Naive B cell (primary cell): ENCODE measurements at regions not wholly inside any gene's neighbourhood (a gene's known extent, or its start where the extent isn't known, plus 50 kb on each side); places are given as distances from the start of the nearest gene placed in this dataset.

Experiments used
- ATAC-seq, 2 donors: fragments of 150-1000 bp; cut with Tn5 transposase; 2 replicates each; pipeline ENCODE4 v1.10.0; 2021; ENCODE audit warnings: low read depth in 2 of 2, mild to moderate bottlenecking in 2 of 2, moderate library complexity in 2 of 2
- DNase-seq: peaks from one replicate; pipeline ENCODE4 v3.0.0; 2022
- H3K27ac Mint-ChIP-seq, 6 donors: one replicate each; pipeline ENCODE4 v1.8.0; 2020 to 2022; ENCODE audit warnings: mild to moderate bottlenecking in 6 of 6, mixed read lengths in 6 of 6, moderate library complexity in 5 of 6, inconsistent platforms in 2 of 6
- H3K27me3 Mint-ChIP-seq, 3 donors: one replicate each; pipeline ENCODE4 v1.8.0; 2021 to 2022; ENCODE audit warnings: mixed read lengths in 3 of 3, mild to moderate bottlenecking in 1 of 3
- H3K36me3 Mint-ChIP-seq, 2 donors: one replicate each; pipeline ENCODE4 v1.8.0; 2020 to 2022; ENCODE audit warnings: mixed read lengths in 2 of 2, inconsistent platforms in 1 of 2, mild to moderate bottlenecking in 1 of 2
- H3K4me1 Mint-ChIP-seq, 3 donors: one replicate each; pipeline ENCODE4 v1.8.0; 2020 to 2022; ENCODE audit warnings: mixed read lengths in 3 of 3, inconsistent platforms in 1 of 3, mild to moderate bottlenecking in 1 of 3, moderate library complexity in 1 of 3
- H3K4me3 Mint-ChIP-seq, 8 donors: one replicate each; pipeline ENCODE4 v1.8.0; 2020 to 2022; ENCODE audit warnings: mild to moderate bottlenecking in 8 of 8, mixed read lengths in 8 of 8, moderate library complexity in 8 of 8, inconsistent platforms in 2 of 8
- H3K9me3 Mint-ChIP-seq, 7 donors: one replicate each; pipeline ENCODE4 v1.8.0; 2020 to 2022; ENCODE audit warnings: mixed read lengths in 7 of 7, mild to moderate bottlenecking in 5 of 7, inconsistent platforms in 2 of 7, moderate library complexity in 1 of 7

DNA sequence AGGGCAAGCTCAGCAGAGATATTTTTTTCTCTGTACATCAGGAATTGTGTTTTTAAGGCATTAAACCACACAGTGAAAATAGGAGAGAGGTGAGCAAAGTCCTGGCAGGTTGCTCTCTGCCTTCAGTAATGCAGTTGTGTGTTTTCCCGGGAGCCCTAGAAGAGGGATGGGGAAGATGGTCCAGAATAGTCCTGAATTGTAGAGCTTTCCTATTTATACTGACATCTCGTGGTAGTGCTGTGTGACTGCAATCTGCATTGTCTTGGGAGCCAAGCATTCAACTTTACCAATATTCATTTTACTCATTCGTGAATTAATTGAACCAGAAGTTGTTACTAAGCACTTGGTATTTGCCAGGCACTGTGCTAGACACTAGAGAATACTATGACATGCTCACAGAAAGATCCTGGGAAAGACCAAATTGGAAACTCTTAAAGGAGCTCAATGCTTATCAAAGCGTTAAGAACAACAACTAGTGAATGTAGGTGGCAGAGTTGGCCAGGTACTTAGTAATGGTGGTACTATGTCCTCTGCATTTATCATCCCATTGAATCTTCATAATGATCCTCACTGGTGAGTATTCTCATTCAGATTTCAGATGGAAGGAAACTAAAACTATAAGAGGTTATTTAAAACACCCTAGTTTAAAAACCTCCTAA, 214.6 kb downstream of the TRIB2 start:
- no peak for DNase-seq
- ATAC-seq: no peak
- peaks cover 5 to 16% (median 6%) of the 10 kb centered on the region in 3 donors for H3K27me3 Mint-ChIP-seq

GRCh38 chr2:12932192-12932591, 215.5 kb downstream of the TRIB2 start:
- ATAC-seq (no peak), DNase-seq (no peak)
- H3K27me3 Mint-ChIP-seq: peaks cover 5 to 16% (median 6%) of the 10 kb centered on the region in 3 donors
- H3K9me3 Mint-ChIP-seq: no peaks in the 10 kb centered on the region
- H3K36me3 Mint-ChIP-seq: no peaks in the 10 kb centered on the region
- peaks cover 3 to 10% (median 5%) of the 10 kb centered on the region in 3 donors for H3K4me1 Mint-ChIP-seq
- H3K27ac Mint-ChIP-seq: no peak overlapping the region
- no peak overlapping the region for H3K4me3 Mint-ChIP-seq

More for the DNA sequence above, 214.6 kb downstream of the TRIB2 start:
- no peaks in the 10 kb centered on the region for H3K36me3 Mint-ChIP-seq
- no peaks in the 10 kb centered on the region for H3K9me3 Mint-ChIP-seq
- peak overlapping the region in 1 of 6 donors; percentile 52 for H3K27ac Mint-ChIP-seq
- H3K4me1 Mint-ChIP-seq: peaks cover 3 to 10% (median 5%) of the 10 kb centered on the region in 3 donors
- peak overlapping the region in 1 of 8 donors; percentile 41 for H3K4me3 Mint-ChIP-seq

GRCh38 chr2:12934146-12934756, 217.5 kb downstream of the TRIB2 start:
- no peak for DNase-seq
- Mint-ChIP-seq H3K27ac (peak overlapping the region in 2 of 6 donors; percentile 1 to 54), H3K36me3 (no peaks in the 10 kb centered on the region), H3K4me1 (peaks cover 0 to 5% (median 0%) of the 10 kb centered on the region in 3 donors), H3K27me3 (peaks cover 5 to 16% (median 6%) of the 10 kb centered on the region in 3 donors), H3K9me3 (no peaks in the 10 kb centered on the region), H3K4me3 (no peak overlapping the region)
- ATAC-seq: no peak

GRCh38 chr2:12935222-12935621, 218.5 kb downstream of the TRIB2 start:
- Mint-ChIP-seq H3K27ac (no peak overlapping the region), H3K4me3 (no peak overlapping the region), H3K4me1 (peaks cover 0 to 5% (median 0%) of the 10 kb centered on the region in 3 donors), H3K9me3 (no peaks in the 10 kb centered on the region), H3K27me3 (peaks cover 5 to 16% (median 6%) of the 10 kb centered on the region in 3 donors), H3K36me3 (no peaks in the 10 kb centered on the region)
- ATAC-seq (no peak), DNase-seq (no peak)

GRCh38 chr2:12935796-12936195, 219.1 kb downstream of the TRIB2 start:
- Mint-ChIP-seq H3K27me3 (peaks cover 5 to 16% (median 6%) of the 10 kb centered on the region in 3 donors), H3K36me3 (no peaks in the 10 kb centered on the region), H3K4me3 (no peak overlapping the region), H3K27ac (no peak overlapping the region), H3K9me3 (no peaks in the 10 kb centered on the region), H3K4me1 (peaks cover 0 to 5% (median 0%) of the 10 kb centered on the region in 3 donors)
- ATAC-seq (no peak), DNase-seq (no peak)

DNA sequence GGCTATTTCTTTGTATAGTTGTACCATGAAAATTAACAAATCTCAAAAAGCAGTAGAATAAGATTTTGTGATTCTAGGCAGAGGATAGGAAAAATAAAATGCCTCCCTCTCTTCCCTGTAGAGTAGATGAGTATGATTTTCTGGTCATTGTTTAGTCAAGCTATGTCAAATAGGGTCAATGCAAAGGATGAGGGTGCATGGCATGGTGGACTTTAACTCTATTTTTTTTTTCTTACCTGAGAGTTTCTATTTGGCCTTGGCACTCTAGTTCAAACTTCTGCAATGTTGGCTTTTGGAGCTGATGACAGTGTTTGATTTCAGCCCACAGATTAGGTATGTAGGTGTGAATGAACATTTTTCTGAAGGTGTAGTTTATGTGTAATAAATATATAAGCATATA, 224.5 kb downstream of the TRIB2 start:
- Mint-ChIP-seq H3K36me3 (peaks cover 7 to 10% of the 10 kb centered on the region in 2 donors), H3K9me3 (peaks cover 0 to 12% (median 4%) of the 10 kb centered on the region in 7 donors), H3K4me3 (no peak overlapping the region), H3K27me3 (peaks cover 3 to 8% (median 6%) of the 10 kb centered on the region in 3 donors), H3K27ac (no peak overlapping the region), H3K4me1 (no peaks in the 10 kb centered on the region)
- ATAC-seq (no peak), DNase-seq (no peak)

DNA sequence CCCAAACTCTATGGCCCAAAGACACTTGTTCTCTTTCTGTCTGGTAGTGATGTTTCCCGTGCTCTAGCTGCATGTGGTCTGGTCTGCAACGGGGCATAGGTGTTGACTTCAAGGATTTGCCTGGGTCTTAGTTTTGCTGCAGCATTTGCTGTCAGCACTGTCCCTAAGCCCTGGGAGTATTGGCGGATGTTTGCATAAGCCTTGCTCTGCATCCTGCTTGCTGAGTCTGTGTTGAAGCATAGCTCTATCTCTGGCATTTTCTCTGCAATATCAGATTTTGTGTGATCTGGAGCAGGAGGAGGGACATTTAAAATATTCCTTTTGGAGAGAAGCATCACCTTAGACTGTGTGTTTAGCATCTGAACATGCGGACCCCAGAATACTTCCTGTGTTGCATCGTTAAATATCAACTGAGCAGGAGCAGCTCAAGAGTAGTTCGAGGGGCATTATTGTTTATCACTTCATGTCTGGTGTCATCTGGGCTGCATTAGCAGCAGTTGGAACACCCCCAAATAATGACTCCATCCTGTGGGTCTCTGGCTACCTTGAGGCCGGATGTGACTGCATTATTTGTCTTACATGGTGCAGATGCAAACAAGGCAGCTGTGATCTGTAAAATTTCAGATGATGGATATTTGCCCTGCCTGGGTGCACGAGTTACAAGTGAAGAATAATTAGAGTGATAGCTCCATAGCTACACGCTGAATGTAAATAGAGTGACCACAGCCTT, 231.7 kb downstream of the TRIB2 start:
- Mint-ChIP-seq H3K27ac (no peak overlapping the region), H3K9me3 (no peaks in the 10 kb centered on the region), H3K4me3 (no peak overlapping the region), H3K36me3 (no peaks in the 10 kb centered on the region), H3K4me1 (peaks cover 4 to 6% (median 4%) of the 10 kb centered on the region in 3 donors), H3K27me3 (peaks cover 23 to 32% (median 30%) of the 10 kb centered on the region in 3 donors)
- ATAC-seq (no peak), DNase-seq (no peak)

GRCh38 chr2:12948961-12949353, 232.2 kb downstream of the TRIB2 start:
- DNase-seq (no peak), ATAC-seq (peak in 1 of 2 donors; percentile 28)
- Mint-ChIP-seq H3K4me3 (no peak overlapping the region), H3K27me3 (peaks cover 23 to 37% (median 36%) of the 10 kb centered on the region in 3 donors), H3K4me1 (peaks cover 4 to 6% (median 4%) of the 10 kb centered on the region in 3 donors), H3K36me3 (no peaks in the 10 kb centered on the region), H3K9me3 (peaks cover 0 to 4% (median 0%) of the 10 kb centered on the region in 7 donors), H3K27ac (no peak overlapping the region)

- peaks cover 0 to 6% (median 0%) of the 10 kb centered on the region in 7 donors for H3K9me3 Mint-ChIP-seq
- DNase-seq: no peak
- no peaks in the 10 kb centered on the region for H3K36me3 Mint-ChIP-seq
- peaks cover 4 to 6% (median 4%) of the 10 kb centered on the region in 3 donors for H3K4me1 Mint-ChIP-seq
- H3K27ac Mint-ChIP-seq: no peak overlapping the region
- ATAC-seq: no peak
- H3K27me3 Mint-ChIP-seq: peaks cover 23 to 37% (median 36%) of the 10 kb centered on the region in 3 donors
- H3K4me3 Mint-ChIP-seq: no peak overlapping the region
Observed at GRCh38 chr2:12949406-12949805, 232.7 kb downstream of the TRIB2 start.

GRCh38 chr2:12950174-12950573, 233.4 kb downstream of the TRIB2 start:
- ATAC-seq (no peak), DNase-seq (no peak)
- H3K36me3 Mint-ChIP-seq: no peaks in the 10 kb centered on the region
- peaks cover 0 to 6% (median 0%) of the 10 kb centered on the region in 7 donors for H3K9me3 Mint-ChIP-seq
- H3K27ac Mint-ChIP-seq: no peak overlapping the region
- H3K4me3 Mint-ChIP-seq: no peak overlapping the region
- H3K27me3 Mint-ChIP-seq: peaks cover 25 to 40% (median 36%) of the 10 kb centered on the region in 3 donors
- peaks cover 4 to 6% (median 4%) of the 10 kb centered on the region in 3 donors for H3K4me1 Mint-ChIP-seq

DNA sequence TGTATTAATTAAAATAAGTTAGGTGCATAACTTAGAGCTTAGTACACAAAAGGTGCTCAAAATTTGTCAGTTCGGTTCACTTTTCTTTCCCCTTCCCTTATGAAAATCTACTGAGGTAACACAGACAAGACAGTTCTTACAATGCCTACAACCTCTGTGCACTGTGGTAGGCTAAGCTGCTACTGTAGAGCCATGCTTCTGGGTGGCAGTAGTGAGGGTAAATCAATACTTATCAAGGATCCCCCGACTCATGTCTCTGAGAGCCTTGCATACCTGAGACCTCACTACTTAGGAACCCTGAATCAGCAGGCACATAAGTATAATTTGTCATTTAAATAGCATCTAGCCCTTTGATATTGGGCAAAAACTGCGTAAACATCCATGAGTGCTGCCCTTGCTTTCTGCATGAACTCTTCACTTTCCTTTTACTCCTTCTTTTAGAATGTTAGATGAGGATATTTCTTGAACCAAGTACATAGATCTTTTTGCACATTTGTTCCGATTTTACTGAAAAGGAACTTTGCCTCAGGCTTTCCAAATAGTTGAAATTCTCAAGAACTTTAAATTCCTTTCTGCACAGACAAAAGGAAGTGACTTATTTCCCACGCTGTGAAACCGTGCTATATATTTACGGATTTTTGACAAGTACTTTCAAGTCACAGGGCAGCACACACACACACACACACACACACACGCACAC, 234.4 kb downstream of the TRIB2 start:
- Mint-ChIP-seq H3K36me3 (no peaks in the 10 kb centered on the region), H3K4me3 (no peak overlapping the region), H3K27ac (no peak overlapping the region), H3K9me3 (peaks cover 0 to 6% (median 0%) of the 10 kb centered on the region in 7 donors), H3K4me1 (peaks cover 4 to 6% (median 4%) of the 10 kb centered on the region in 3 donors), H3K27me3 (peaks cover 26 to 37% (median 31%) of the 10 kb centered on the region in 3 donors)
- ATAC-seq: no peak
- DNase-seq: no peak

- Mint-ChIP-seq H3K9me3 (peaks cover 0 to 6% (median 0%) of the 10 kb centered on the region in 7 donors), H3K4me1 (peaks cover 4 to 6% (median 4%) of the 10 kb centered on the region in 3 donors), H3K27ac (no peak overlapping the region), H3K36me3 (no peaks in the 10 kb centered on the region), H3K4me3 (no peak overlapping the region), H3K27me3 (peaks cover 31 to 41% (median 36%) of the 10 kb centered on the region in 3 donors)
- ATAC-seq: no peak
- DNase-seq: no peak
Observed at GRCh38 chr2:12951657-12951973, 234.9 kb downstream of the TRIB2 start.

DNA sequence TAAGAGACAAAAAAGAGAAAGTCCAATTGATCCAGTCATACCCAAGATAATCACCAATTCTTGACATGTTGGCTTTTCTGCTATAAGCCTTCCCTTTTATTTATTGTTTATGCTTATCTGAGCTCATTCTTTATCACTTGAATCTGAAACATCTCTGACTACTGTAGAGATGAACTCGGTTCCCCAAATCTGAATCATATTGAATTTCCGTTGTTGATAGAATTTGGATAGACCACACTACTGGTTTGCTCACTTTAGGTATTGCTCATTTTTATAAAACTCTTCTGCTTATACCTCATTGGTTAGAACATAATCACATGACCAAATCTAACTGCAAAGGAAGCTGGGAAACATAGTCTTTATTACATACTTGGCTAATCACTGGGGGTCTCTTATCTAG, 236.9 kb downstream of the TRIB2 start:
- Mint-ChIP-seq H3K27ac (no peak overlapping the region), H3K4me1 (peaks cover 4 to 6% (median 4%) of the 10 kb centered on the region in 3 donors), H3K9me3 (peaks cover 0 to 6% (median 0%) of the 10 kb centered on the region in 7 donors)

More for the DNA sequence above, 236.9 kb downstream of the TRIB2 start:
- ATAC-seq (no peak), DNase-seq (no peak)
- Mint-ChIP-seq H3K36me3 (no peaks in the 10 kb centered on the region), H3K4me3 (no peak overlapping the region), H3K27me3 (peaks cover 36 to 55% (median 45%) of the 10 kb centered on the region in 3 donors)
